ENCODE measurements at regions not wholly inside any gene's neighbourhood (a gene's known extent, or its start where the extent isn't known, plus 50 kb on each side); places are given as distances from the start of the nearest gene placed in this dataset.

DNA sequence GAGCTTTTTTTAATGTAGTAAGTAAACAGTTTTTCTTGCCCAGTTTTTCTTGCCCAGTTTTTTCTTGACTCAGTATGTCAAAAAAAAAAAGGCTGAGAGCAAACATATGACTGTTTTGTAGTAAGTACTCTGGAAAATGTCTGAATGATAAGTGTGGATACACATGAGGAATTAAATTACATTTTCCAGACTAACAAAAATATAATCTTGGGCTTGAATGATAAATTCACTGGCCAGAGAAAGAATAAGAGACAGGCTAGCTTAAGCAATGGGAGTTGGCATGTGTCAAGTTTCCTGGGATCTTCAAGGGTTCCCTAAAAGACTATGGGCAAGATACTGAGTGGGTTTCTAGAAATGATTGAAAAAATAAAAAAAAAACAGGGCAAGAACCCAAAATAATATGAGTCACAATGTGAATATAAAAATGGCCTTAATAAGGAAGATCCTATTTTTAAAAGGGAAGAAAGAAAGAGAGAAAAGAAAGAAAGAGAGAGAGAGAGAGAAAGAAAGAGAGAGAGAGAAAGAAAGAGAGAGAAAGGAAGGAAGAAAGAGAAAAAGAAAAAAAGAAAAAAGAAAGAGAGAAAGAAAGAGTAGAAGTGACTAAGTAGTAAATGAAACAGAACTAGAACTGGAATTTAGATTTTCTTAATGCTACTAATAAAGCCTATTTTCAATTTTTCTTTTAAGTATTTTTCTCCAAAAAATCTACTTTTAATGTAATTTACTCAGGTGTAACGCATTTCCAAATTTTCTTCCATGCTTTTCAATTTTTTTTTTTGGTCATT is 60.2 kb downstream of the TFPI2 start:
- Histone ChIP-seq H3K27me3 (no peaks in the 10 kb centered on the region), H3K27ac (no peak overlapping the region), H3K36me3 (no peaks in the 10 kb centered on the region), H3K4me3 (no peak overlapping the region), H3K9me3 (no peaks in the 10 kb centered on the region), H3K4me1 (no peaks in the 10 kb centered on the region)
- intact Hi-C loops (cut with DNase I; ENCODE audit: low total_unique reads) = no loop called here
- no peak for TF ChIP-seq POLR2A (IDR thresholded peaks at IDR 0.05)
- TF ChIP-seq, protein P1, sequence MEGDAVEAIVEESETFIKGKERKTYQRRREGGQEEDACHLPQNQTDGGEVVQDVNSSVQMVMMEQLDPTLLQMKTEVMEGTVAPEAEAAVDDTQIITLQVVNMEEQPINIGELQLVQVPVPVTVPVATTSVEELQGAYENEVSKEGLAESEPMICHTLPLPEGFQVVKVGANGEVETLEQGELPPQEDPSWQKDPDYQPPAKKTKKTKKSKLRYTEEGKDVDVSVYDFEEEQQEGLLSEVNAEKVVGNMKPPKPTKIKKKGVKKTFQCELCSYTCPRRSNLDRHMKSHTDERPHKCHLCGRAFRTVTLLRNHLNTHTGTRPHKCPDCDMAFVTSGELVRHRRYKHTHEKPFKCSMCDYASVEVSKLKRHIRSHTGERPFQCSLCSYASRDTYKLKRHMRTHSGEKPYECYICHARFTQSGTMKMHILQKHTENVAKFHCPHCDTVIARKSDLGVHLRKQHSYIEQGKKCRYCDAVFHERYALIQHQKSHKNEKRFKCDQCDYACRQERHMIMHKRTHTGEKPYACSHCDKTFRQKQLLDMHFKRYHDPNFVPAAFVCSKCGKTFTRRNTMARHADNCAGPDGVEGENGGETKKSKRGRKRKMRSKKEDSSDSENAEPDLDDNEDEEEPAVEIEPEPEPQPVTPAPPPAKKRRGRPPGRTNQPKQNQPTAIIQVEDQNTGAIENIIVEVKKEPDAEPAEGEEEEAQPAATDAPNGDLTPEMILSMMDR (IDR thresholded peaks at IDR 0.05) = no peak
- DNase-seq = no peak

DNA sequence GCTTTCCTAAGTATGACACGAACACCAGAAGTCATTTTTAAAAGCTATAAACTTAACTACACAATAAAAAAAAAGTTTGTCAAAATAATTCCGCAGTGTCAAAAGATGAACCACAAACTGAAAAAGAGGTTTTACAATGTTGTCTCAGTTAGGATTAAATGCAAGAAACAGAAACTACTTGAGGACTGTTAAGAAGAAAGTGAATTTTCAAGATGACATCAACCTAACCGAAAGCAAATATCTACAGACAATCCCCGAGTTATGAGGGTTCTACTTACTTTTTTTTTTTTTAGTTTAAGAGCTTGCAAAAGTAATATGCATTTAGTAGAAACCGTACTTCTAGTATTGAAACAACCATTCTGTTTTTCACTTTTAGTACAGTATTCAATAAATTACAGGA is 62.3 kb downstream of the TFPI2 start:
- H3K4me1 ChIP-seq = no peaks in the 10 kb centered on the region
- H3K27ac ChIP-seq = no peak overlapping the region
- H3K36me3 ChIP-seq = no peaks in the 10 kb centered on the region
- no peaks in the 10 kb centered on the region for H3K27me3 ChIP-seq
- H3K9me3 ChIP-seq = no peaks in the 10 kb centered on the region
- H3K4me3 ChIP-seq = no peak overlapping the region
- TF ChIP-seq POLR2A (IDR thresholded peaks at IDR 0.05) = no peak
- TF ChIP-seq, protein P1 (IDR thresholded peaks at IDR 0.05) = no peak
- DNase-seq = no peak
- intact Hi-C loops (cut with DNase I; ENCODE audit: low total_unique reads) = no loop called here

DNA sequence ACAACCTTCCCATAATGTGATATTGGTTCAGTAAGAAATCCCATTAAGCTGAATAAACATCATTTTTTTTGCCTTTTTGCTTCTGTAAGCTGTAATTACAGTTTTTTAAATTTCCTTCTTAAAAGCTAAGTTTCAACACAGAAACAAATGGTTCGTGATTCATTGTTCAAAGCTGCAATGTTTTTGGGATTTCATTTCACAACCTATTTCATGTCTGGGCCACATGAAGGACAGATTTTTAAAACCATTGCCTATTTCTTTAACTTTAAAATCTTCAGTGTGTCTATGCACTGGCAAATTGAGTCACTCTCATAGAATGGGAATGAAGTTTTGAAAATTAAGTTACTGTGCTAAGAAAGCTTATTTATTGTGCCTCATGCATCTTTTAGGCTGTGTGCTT is 66.9 kb downstream of the TFPI2 start:
- Histone ChIP-seq H3K27ac (no peak overlapping the region), H3K9me3 (no peaks in the 10 kb centered on the region), H3K4me1 (no peaks in the 10 kb centered on the region), H3K36me3 (no peaks in the 10 kb centered on the region), H3K27me3 (no peaks in the 10 kb centered on the region), H3K4me3 (no peak overlapping the region)
- no peak for DNase-seq
- TF ChIP-seq, protein P1 (IDR thresholded peaks at IDR 0.05) = no peak
- no peak for TF ChIP-seq POLR2A (IDR thresholded peaks at IDR 0.05)
- intact Hi-C loops (cut with DNase I; ENCODE audit: low total_unique reads) = no loop called here

- intact Hi-C loops (cut with DNase I; ENCODE audit: low total_unique reads) = no loop called here
- no peak for DNase-seq
- no peaks in the 10 kb centered on the region for H3K36me3 ChIP-seq
Observed at GRCh38 chr7:93821463-93821862, 69.1 kb downstream of the TFPI2 start.

GRCh38 chr7:93819699-93820098 is 70.9 kb downstream of the TFPI2 start:
- intact Hi-C loops (cut with DNase I; ENCODE audit: low total_unique reads) = no loop called here
- Histone ChIP-seq H3K4me3 (no peak overlapping the region), H3K36me3 (no peaks in the 10 kb centered on the region), H3K27ac (no peak overlapping the region), H3K27me3 (no peaks in the 10 kb centered on the region), H3K4me1 (no peaks in the 10 kb centered on the region), H3K9me3 (no peaks in the 10 kb centered on the region)
- DNase-seq = no peak
- TF ChIP-seq, protein P1 (IDR thresholded peaks at IDR 0.05) = no peak
- no peak for TF ChIP-seq POLR2A (IDR thresholded peaks at IDR 0.05)

More at GRCh38 chr7:93821463-93821862, 69.1 kb downstream of the TFPI2 start:
- Histone ChIP-seq H3K9me3 (no peaks in the 10 kb centered on the region), H3K27me3 (no peaks in the 10 kb centered on the region), H3K4me3 (no peak overlapping the region), H3K27ac (no peak overlapping the region), H3K4me1 (no peaks in the 10 kb centered on the region)
- TF ChIP-seq, protein P1 (IDR thresholded peaks at IDR 0.05) = no peak
- TF ChIP-seq POLR2A (IDR thresholded peaks at IDR 0.05) = no peak

Data from uterus (tissue), 3 donors.